ENCODE measurements at regions not wholly inside any gene's neighbourhood (a gene's known extent, or its start where the extent isn't known, plus 50 kb on each side); places are given as distances from the start of the nearest gene placed in this dataset.

DNA sequence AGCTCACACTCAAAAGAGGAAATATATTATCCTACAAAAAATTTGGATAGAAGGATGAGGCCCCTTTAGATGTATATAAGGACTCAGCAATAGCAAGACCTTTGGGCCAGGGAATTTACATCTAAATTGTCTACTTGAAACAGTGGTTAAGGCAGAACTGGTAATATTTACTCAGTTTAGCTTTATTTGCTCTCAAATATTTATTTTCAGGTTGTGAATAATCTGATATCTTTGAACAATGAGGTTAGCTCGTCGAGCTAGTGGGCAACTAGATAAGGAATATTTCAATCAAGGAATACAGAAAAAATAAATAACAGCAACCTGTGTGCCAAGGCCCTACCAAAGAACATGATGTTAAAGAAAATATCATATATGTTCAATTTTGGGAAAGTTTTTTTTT lies 966.3 kb downstream of the DTWD2 start:
- no peak for DNase-seq

DNA sequence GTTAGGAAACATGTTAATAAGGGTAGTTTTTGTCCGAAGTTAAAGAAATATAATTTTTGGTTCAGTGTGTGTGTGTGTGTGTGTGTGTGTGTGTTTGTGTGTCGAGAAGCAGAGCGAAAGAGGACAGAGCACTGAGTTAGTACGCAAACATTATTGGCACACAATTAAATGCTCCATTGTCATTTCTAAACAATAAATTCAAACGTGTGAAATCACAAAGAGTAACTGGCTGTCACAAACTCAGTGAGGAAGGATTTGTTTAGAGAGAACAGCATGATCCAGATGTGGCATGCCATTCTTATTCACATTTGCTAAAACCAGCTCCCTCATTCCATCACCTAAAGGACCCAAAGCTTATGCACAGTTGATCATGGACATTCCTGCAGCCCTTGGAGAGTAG lies 970.8 kb downstream of the DTWD2 start:
- DNase-seq, result no peak

DNA sequence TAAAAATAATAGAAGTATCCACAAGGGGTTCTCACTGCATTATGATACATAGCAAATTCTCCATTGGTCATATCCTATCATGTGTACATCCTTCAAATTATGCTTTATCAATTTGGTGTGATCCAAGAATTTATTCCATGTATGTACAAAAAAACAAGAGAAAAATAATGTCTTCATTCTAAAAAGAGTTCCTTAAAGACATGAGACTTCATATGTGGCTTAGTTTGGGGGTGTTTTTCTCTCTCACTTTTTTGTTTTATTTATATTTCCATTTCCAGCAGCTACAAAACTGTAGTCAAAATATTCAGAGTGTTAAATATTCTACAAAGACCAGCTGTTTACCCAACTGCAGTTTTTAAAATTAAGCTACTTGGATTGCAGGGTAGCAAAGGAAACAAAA lies 972.0 kb downstream of the DTWD2 start:
- DNase-seq, result no peak

DNA sequence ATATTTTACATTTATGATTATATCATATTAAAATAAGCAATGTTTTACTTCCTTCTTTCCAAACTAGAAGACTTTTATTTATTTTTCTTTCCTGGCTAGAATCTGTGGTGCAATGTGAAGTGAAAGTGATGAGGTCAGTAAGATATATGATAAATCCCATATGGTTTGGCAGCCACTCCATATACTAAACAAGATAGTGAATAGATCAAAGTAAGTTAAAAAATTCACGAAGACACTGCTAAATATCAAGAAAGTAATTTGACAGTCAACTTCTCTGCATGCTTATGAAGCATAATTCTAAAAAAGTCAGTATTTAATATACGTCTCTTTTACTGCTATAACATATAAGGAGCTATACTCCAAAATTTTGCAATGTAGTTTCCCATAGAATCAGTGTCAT lies 972.8 kb downstream of the DTWD2 start:
- no peak for DNase-seq

DNA sequence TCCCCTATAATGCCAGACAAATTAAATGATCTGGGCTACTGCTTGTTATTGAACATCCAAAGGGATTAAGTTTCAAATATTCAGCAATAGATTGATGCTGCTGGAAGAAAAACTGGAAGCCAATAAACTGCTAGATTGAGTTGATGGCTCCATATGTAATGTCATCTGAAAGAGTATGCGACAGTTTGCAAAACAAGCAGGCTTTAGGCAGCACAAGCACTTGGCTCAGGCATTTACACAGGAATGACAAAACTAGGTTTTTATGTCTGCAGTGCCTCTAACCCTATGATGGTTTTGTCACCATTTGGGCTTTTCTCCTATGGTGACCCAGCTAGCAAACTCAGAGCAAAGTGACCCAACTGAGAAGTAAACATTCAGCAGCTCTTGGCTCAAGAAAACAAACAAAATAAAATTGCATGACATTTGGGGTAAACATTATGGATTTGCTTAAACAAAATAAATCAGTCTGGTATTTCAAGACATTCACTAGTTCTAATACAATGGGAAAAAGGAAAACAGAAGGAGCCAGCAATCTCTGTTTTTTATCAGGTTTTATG lies 978.5 kb downstream of the DTWD2 start:
- no peak for DNase-seq

DNA sequence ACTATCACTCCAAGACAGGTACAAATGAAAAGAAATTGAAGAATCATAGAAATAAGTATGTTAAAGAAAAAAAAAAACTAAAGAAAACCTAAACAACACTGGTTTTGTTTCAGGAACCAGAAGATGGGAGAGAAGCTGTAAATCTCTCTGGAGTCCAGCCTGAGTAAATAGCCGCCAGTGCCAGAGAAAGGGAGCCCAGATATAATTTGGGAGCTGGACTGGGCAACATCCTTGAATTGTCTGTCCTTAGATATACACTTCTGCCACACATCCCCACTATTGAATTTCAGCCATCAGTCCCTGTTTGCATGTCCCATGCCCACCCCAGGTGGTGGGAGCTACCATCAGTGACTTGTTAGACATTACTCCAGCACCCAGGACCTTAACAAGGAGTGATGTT lies 979.6 kb downstream of the DTWD2 start:
- no peak for DNase-seq

DNA sequence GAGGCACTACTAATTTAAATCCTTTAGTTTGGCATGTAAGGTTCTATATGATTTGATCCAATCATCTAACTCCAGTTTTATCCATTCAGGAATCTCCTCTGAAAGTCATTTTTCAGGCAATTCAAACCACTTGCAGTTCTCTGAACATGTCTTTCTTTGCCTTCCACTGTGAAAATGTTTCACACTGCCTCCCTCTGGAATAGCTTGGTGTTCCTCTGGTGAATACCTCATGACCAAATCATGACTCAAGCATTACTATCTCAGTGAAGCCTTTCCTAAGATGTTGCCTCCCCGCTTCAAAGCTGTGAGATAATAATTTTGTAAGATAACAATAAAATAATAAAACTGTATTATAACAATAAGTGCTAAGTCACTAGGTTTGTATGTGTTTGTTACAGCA lies 981.1 kb downstream of the DTWD2 start:
- DNase-seq, result no peak

DNA sequence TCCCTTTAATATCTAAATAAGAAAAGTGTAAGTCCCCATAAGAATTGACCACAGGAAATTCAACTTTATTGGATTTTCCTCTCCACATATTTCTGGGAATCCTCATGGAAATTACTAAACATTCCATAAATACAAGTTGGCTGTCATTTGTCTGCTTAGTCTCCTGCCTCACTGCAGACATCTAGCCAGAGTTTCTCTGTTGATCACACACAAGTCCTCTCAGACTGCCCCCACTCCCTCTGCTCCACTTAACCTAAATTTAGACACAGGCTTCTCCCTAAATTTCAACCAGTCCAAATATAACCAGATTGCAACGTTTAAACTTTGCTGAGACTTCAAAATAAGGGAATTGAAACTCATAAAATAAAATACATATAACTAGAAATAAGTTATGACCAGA lies 982.1 kb downstream of the DTWD2 start:
- DNase-seq, result no peak

DNA sequence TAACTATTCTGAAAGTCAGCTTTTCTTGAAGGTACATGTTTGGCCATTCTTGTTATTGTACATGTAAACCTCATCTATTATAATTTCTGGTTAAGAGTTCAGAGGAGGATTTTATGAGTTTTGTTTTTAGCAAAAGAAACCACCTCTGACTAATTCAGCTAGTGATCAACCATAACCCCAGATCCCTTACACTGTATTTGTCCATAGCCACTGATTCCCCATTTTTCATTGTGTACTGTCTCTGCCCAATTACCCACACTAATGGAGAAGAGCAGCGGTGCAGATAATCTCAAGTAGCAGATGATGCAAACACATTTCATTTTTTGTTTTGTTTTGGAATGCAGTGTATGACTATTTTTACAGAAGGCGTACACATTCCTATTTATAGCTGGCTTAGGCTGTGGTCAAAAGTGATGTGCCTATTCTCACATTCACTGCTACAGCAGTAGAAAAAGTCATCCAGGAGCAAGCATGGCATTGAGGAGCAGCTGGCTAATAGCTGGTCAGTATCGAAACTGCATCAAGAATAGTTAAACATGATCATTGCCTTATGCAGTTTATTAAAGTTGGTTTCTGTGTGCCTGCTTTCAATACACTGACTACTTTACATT lies 988.3 kb downstream of the DTWD2 start:
- DNase-seq, result no peak

DNA sequence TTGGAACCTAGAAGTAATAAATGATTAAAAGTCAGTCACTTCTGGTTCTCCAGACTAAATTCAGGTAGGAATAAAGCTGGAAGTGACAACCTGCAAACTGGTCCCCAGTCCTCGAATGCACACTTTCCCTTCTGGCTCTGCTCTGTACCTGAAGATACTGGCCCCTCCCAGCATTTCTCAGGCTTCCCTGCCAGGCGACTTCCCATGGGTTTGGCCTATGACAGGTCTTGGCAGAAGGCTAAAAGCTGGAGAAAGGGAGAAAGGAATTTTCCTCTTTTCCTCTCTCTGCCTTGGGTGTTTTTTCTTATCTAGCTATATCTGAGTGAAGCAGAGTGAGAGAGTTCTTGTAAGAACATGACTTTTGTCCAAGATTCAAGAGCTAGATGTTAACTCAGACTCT lies 1005.7 kb downstream of the DTWD2 start:
- DNase-seq, result no peak

DNA sequence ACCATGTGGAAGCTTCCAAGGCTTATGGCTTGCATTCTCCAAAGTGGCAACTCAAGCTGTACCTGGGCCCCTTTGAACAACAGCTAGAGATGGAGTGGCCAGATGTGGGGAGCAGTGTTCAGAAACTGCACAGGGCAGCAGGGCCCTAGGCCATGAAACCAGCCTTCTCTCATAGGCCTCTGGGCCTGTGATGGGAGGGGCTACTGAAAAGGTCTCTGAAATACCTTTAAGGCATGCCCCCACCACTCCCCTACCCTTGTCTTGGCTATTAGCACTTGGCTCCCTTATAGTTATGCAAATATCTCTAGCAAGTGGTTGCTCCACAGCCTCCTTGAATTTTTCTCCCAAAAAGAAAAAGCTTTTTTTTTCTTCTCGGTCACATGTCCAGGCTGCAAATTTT lies 1014.6 kb downstream of the DTWD2 start:
- DNase-seq, result no peak

DNA sequence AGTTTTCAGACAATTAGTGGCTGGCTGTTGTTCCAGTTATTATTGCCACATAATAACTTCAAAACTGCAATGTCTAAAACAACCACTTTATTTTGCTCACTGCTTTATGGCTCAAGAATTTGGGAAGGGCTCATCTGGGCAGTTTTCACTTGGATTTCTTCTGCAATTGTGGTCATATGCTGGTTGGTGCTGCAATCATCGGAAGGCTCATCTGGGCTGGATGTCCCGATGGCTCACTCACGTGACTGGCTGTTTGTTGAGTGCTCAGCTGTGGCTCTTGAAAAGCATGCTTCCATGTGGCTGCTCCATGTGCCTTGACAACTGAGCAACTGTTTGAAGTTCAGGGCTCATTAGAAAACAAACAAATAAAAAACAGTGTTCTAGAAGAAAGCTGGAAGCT lies 1032.5 kb downstream of the DTWD2 start:
- no peak for DNase-seq

DNA sequence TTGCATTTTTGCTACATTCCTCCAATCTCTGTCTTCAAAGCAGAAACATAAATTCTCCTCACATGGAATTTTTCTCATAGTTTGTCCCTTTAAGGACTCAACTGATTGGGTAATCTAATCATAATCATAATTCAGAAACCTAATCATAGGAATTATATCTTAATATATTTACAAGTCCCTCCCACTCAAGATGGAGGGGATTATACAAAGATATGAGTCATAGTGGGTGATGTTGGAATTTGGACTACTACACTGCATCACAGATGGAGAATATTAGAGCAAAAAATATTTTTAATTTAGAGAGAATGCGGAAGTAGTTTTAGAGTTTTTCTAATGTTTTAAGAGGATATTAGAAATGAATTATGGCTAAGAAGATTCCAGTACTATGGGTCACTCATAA lies 1034.0 kb downstream of the DTWD2 start:
- no peak for DNase-seq

DNA sequence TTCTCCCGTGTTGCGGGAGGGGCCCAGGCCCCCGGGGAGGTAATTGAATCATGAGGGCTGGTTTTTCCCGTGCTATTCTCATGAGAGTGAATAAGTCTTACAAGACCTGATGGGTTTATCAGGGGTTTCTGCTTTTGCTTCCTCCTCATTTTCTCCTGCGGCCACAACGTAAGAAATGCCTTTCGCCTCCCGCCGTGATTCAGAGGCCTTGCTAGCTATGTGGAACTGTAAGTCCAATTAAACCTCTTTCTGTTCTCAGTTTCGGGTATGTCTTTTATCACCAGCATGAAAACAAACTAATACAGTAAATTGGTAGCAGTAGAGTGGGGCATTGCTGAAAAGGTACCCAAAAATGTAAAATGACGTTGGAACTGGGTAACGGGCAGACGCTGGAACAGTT lies 1035.1 kb downstream of the DTWD2 start:
- no peak for DNase-seq

DNA sequence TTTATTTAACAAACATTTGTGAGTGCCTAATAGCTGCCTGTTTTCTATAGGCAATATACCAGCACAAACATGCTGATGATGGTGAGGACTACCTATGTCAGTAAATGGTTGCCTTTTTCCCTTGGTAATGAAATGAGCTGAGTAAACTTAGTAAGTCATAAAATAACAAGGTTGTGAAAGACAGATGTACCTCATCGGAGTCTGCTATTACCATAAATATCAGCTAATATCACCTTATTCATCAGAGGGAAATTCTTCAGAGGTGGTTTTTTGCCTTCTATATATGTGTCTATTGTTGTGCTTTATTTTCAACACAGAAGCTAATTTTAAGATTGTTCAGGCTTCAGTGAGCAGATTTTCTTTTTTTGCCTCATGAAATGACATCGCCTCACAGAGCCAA lies 1040.5 kb downstream of the DTWD2 start:
- no peak for DNase-seq

DNA sequence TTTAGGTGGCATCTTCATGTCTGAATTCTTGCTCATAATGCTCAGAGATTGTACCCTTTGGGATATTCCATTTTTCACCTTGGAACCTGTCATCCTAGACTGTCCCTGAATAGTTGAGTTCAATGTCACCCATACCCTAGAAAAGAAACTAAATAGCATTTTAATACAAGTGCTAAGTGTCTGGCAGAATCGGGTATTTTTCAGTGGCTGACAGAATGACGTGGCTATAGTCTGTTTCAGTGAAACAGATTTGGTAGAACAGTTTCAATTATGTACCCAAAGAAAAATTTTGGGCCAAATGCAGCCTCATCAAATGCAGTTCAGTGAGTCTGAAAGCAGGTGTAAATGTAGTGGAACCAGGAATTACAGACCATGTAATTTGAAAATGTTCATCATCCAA lies 1041.2 kb downstream of the DTWD2 start:
- DNase-seq, result no peak

DNA sequence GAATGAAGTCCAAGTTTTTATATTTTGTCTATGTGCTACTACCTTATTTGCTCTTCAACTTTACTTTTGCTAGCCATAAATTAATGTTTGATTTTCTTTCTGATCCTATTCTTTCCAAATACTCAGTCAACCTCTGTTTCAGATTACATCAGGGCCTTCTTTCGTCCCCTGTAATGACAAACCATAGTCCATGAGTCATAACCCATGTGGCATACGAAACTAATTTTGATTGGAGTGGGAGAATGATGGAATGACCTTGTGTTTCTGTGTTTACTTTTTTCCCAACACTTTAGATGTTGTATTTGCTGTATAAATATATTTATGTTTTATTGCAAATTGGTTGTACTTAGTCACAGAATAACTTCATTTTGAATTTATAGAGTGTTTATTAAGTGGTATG lies 1043.1 kb downstream of the DTWD2 start:
- no peak for DNase-seq

DNA sequence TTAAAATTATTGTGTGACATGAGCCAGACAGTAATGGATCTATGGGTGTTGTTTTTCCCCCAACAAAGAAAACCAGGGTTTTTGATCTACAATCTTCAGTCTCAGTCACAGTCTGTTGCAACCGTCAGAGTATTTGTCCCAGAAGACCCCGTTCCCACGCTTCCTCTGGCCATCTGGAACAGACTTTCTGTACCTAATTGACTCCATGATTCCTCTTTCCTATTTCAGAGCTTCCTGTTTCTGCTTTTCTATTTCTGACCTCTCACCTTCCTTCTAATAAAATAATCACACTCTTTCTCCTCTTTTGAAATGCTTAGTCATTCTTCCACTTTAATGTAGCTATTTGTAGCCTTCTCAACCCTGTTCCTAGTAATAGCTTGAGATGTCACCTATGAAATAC lies 1044.8 kb downstream of the DTWD2 start:
- DNase-seq, result no peak

DNA sequence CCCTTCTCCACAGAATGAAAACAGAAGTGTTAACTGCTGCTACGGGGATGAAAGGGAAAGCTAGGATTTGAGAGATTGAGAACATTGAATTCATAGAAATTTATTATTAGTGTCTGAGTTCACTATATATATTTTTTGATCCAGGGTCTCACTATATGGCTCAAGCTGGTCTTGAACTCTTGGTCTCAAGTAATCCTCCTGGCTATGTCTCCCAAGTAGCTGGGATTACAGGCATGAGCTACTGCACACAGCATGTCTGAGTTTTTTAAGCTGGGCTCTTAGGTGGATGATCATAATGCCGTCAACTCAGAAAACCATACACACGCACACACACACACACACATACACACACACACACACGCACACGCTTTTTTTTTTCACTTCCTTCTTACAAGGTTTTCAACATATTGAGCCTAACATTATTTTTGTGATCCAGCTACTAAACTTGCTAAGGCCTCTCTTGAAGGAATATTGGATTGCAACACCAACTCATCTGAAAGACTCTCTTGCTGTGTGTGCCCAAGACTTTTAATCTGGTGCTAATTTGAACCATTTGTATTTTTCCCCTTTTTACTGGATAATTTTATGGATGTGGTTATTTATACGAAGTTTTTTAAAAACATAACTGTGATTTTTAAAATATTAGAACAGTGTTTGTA lies 1045.4 kb downstream of the DTWD2 start:
- DNase-seq, result no peak

DNA sequence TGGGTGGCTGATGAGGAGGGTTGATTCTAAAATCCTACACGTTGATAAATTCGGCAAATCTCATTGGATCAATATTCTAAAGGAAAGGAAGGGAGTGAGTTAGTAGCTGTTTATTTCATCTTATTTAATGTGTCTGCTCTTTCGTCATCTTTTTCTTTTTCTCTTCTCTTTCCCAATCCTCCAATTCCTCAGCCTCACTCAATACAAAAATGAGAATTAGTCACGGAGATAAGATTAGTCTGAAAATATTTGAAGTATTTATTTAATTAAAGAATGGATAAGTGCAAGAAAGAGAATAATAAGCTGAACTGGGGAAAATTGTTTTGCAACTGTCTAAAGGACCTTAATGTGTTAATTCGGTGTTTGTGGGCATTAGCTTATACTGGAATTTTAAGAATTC lies 1095.1 kb downstream of the DTWD2 start:
- no peak for DNase-seq

DNA sequence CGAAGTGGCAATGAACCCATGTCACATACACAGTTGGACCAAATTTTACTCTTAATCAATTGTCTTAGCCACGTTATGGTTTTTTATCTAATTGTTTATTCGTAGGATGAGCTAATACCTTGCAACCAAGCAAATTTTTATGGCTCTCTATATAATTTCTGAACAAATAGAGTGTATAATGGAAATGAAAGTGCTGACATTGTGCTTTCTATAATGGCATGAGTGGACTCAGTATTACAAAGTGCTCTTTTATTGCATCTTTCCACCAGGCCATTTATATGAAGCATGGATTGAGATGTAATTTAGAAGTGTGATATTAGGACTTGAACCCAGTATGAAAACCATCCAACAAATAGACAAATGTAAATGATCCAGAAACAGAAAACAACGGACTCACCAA lies 1096.0 kb downstream of the DTWD2 start:
- DNase-seq, result no peak

DNA sequence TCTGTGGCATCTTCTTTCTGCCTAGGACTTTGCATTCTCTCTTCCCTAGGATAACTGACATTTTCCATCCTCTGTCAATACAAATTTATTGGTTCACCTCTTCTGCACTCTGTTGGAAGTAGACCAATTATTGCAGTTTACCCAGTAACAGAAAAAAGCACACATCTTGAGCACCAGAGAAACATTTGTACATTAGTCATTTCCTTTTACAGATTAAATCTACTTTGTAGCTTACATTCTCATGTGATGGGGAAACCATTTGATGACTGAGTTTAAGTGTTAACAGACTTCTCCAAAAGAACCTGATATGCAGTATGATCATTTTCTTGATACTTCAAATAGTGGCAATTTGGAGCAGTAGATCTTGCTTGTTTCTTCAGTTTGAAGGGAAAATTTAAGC lies 1098.8 kb downstream of the DTWD2 start:
- DNase-seq, result no peak

DNA sequence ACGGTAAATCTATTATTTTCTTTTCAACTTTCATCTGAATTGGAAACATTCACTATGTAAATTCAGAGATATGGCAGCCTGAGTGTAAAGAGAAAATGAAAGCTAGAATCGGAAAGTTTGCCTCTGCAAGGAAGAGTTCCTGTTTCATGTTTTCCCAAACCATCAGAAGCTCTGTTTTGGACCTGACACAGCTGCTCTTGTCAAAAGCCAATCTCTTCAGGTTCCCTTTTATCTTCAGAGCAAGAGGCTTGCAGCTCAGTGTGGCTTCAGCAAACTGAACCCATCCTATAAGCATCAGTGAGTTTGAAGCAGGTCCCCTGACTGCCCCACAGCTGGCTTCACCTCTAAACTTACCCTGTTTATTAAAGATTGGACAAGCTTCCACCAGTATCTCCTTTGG lies 1099.7 kb downstream of the DTWD2 start:
- DNase-seq, result no peak

DNA sequence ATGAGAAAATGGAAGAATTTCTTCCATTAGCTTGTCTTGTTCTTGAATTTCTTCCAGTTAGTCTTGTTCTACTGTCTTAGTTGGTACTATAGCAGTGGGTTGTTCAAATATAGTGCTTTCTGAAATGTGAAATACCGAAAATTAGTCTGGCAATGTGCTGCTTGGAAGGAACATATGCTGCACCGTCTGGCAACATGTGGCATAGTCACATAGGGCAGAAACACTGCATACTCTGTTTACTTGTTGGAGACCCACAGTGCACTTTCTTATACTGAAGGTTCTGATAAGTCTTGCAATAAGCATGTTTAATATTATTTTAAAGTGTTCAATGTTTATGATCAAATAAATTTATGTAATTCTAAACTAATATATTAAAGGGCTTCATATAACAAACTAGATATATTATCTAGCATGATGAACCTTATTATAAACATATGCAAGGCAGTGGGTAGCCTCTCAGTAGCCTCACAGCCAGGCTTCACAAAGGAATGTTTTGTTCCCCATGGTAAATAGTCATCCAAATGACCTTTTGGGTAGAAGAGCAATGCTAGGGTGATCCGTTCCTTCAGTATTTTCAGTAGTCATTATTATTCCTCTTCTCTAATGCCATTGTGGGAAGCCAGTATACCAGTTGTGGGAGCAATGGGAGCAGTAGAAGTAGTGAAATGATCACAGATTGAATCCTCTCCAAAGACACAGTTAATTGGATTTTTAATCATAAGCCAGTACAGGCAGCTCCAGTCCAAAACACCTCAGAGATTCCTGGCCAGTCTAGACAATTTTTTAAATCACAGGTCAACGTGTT lies 1106.7 kb downstream of the DTWD2 start:
- DNase-seq, result no peak
